ENCODE measurements at regions not wholly inside any gene's neighbourhood (a gene's known extent, or its start where the extent isn't known, plus 50 kb on each side); places are given as distances from the start of the nearest gene placed in this dataset.

- TF ChIP-seq CTCF (IDR thresholded peaks at IDR 0.05; ENCODE audit: insufficient read depth, low read length, poor library complexity, severe bottlenecking) (no peak), EZH2phosphoT487 (conservative IDR thresholded peaks at IDR 0.05; ENCODE audit: low read length) (no peak)
These were observed 137.4 kb downstream of the NXPE2 start for GRCh38 chr11:114815761-114816160.

Measured in SU-DHL-6 (cell line).